GM12872 (cell line): ENCODE measurements at regions not wholly inside any gene's neighbourhood (a gene's known extent, or its start where the extent isn't known, plus 50 kb on each side); places are given as distances from the start of the nearest gene placed in this dataset.

Experiments used
- TF ChIP-seq, protein P1 (sequence below): IDR thresholded peaks from 3 replicates; pipeline ENCODE4 v1.5.1; 2011; ENCODE audit warnings: low read depth, mild to moderate bottlenecking, low read length, moderate library complexity; ENCODE audit not compliant: insufficient read depth

DNA sequence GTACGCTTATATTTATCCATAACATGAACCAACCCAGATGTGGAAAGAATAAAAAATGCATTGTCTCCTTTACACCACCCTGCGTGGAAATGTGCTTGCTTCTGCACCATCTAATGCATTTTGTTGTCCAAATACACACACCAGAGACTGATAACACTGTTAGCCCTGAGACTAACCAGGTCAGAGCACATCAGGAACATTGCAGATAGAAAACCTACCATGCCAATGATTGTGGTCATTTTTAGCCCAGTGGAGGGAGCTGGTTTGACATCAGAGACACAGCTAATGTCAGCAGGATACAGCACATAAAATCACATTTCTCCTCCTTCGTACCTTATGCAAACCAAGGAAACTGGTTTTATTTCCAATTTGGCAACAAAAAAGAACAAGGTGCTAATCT lies 528.7 kb downstream of the DOK5 start:
- TF ChIP-seq, protein P1, sequence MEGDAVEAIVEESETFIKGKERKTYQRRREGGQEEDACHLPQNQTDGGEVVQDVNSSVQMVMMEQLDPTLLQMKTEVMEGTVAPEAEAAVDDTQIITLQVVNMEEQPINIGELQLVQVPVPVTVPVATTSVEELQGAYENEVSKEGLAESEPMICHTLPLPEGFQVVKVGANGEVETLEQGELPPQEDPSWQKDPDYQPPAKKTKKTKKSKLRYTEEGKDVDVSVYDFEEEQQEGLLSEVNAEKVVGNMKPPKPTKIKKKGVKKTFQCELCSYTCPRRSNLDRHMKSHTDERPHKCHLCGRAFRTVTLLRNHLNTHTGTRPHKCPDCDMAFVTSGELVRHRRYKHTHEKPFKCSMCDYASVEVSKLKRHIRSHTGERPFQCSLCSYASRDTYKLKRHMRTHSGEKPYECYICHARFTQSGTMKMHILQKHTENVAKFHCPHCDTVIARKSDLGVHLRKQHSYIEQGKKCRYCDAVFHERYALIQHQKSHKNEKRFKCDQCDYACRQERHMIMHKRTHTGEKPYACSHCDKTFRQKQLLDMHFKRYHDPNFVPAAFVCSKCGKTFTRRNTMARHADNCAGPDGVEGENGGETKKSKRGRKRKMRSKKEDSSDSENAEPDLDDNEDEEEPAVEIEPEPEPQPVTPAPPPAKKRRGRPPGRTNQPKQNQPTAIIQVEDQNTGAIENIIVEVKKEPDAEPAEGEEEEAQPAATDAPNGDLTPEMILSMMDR, result 0 out of 3 replicates have a peak, but pooled peaks have one; percentile 18

DNA sequence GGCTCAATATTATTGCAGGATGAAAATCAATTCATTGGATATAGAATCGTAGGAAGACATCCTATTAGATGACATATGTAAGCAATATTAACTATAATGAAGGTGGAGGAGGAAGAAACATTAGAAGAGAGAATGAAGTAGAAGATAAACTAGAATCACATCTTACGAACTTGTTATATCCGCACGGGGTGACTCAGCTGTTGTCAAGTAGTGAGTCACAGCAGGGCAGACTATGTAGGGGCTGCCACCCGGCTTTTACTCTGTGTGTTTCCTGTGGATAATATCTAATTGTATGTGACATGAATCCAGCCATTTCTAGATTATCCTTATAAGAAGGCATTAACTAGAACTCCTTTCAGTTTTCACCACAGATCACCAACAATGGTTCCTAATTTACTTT lies 520.2 kb downstream of the DOK5 start:
- TF ChIP-seq, protein P1, result no peak

DNA sequence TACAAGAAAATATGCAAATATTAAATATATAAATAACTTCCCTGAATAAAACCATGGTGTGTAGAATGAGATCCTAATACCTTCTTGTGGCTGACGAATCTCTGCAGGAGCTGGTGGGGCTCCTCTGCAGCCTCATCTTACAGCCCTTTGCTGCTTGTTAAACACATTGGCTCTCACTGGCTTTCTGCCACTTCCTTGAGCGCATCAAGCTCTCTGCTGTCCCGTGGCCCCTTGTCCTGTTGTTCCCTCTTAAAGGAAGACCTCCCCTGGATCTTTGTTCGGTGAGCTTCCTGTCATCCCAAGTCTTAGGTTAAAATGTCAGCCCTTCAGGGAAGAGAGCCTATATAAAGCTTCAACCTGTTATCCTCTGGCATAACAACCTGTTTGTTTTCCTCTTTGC lies 519.6 kb downstream of the DOK5 start:
- TF ChIP-seq, protein P1, result no peak

DNA sequence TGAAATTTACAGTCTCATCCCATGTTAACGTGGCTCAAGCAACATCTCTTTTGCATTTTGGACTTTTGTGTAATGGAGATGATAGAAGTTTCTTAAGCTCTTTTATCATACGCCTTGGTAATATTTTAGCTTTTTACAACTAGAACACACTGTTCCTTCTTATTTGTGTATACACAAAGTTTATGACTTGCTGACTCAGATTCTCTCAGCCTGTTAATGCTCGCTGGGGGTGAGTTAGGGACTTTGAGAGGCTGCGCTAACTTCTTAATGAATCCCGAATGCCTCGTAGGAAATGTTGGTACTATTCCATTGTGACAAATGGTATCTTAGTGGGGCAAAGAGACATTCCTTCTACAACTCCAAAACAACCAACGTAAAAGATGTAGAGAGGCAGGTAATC lies 509.7 kb downstream of the DOK5 start:
- TF ChIP-seq, protein P1, result no peak

DNA sequence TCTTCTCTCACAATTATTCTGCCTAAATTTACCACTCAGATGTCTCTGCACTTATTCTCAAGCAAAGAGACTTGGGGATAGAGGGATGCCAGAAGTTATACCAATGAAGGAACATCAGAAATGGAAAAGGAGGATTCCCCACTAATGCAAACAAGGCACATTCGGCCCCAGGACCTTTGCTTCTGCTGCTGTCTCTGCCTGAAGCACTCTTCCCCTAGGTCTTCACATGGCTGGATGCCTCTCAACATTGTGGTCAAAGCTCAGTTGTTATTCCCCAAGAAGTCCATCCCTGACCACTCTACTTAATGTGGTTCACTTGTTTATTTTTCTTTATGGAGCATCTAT lies 508.7 kb downstream of the DOK5 start:
- TF ChIP-seq, protein P1, result no peak

DNA sequence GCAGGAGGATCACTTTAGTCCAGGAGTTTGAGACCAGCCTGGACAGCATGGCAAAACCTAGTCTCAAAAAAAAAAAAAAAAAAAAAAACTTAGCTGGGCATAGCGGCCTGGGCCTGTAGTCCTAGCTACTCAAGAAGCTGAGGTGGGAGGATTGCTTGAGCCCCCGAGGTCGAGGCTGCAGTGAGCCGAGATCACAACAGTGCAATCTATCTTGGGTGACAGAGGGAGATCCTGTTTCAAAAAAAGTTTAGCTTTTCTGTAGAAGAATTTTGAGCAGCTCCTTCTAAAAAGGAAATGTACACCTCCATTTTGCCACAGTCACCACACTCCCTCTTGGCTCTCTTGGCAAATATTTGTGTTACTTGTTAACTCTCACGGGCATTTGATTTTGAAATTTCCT lies 505.8 kb downstream of the DOK5 start:
- TF ChIP-seq, protein P1, result no peak

DNA sequence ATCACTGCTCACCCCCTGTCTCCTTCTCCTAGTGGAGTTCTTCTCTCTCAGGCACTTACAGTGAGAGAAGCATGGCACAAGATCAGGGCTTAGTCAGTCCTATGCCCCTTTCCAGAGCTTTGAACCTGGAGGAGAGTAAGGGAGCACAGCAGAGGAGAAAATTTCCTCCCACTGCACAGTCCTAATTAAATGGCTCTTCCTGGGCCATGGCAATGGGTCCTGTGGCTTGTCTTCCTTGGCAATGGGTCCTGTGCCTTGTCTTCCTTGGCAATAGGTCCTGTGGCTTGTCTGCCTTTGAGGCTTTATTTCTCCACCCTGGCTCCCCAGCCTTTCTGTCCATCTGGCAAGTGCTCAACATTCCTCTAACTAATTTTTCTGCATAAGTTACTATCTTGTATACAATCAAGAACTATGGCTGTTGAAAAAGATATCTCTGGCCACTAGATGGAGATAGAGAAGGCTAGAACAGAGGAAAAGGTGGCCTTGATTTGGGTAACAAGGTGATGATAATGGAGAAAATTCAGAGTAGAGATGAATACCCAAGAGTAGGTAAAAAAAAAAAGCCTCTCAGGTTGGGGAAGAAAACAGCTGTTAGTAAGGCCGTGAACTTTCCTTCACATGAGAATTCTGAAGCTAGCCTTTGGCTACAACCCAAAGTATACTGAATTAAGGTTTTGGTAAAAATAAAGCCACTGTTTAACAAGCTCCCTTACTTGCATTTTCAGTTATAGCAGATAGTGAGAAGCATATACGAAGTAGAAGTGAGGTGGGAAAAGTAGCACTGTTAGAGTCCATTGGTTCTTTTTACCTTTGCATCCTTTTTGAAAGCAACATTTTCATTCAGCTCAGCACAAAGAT lies 504.9 kb downstream of the DOK5 start:
- TF ChIP-seq, protein P1, result peak; percentile 54; the same call in 2 of the 3 replicates
